ENCODE measurements at regions not wholly inside any gene's neighbourhood (a gene's known extent, or its start where the extent isn't known, plus 50 kb on each side); places are given as distances from the start of the nearest gene placed in this dataset.

DNA sequence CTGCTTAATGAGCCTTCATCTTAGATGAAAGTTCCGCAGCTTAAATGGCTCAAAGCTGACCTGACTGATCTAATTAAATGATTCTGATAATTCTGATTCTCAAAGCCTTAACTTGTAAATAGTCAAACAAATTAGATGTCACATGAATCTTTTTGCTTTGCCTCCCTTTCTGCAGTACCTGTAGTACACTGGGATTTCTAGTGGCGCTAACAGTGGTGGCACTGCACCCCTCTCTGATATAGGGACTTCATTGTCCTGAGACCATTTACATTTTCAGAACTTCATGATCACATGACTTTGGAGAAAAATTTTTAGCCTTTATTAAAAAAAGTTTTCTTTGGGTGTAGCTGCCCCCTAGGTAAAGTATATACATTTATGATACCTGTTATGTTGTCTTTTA, 546.7 kb upstream of the ADGRL2 start:
- TF ChIP-seq, protein P1, sequence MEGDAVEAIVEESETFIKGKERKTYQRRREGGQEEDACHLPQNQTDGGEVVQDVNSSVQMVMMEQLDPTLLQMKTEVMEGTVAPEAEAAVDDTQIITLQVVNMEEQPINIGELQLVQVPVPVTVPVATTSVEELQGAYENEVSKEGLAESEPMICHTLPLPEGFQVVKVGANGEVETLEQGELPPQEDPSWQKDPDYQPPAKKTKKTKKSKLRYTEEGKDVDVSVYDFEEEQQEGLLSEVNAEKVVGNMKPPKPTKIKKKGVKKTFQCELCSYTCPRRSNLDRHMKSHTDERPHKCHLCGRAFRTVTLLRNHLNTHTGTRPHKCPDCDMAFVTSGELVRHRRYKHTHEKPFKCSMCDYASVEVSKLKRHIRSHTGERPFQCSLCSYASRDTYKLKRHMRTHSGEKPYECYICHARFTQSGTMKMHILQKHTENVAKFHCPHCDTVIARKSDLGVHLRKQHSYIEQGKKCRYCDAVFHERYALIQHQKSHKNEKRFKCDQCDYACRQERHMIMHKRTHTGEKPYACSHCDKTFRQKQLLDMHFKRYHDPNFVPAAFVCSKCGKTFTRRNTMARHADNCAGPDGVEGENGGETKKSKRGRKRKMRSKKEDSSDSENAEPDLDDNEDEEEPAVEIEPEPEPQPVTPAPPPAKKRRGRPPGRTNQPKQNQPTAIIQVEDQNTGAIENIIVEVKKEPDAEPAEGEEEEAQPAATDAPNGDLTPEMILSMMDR (IDR thresholded peaks at IDR 0.05) = no peak
- TF ChIP-seq POLR2A (IDR thresholded peaks at IDR 0.05) = no peak

Data from adrenal gland (tissue), 5 donors.